ENCODE measurements at regions not wholly inside any gene's neighbourhood (a gene's known extent, or its start where the extent isn't known, plus 50 kb on each side); places are given as distances from the start of the nearest gene placed in this dataset.
"Not testable (repeated sequence)": the region's sequence is repeated elsewhere in the genome, so short reads cannot be mapped to it uniquely, and the experiment has no call there.

GRCh38 chr2:87633287-87633963 lies 114.5 kb upstream of the PLGLB2 start:
- DNase-seq; H3K36me3 ChIP-seq (replicated peaks); H3K27me3 ChIP-seq (replicated peaks); H3K27ac ChIP-seq; in situ Hi-C loops (cut with HindIII; ENCODE audit: low pct_ligation_motif_present, low sequenced_read_pairs); H3K4me3 ChIP-seq (ENCODE audit: low read depth, low read length): not testable (repeated sequence)

GRCh38 chr2:87634106-87634505 lies 113.8 kb upstream of the PLGLB2 start:
- H3K27me3 ChIP-seq (replicated peaks); in situ Hi-C loops (cut with HindIII; ENCODE audit: low pct_ligation_motif_present, low sequenced_read_pairs); H3K27ac ChIP-seq; DNase-seq; H3K36me3 ChIP-seq (replicated peaks); H3K4me3 ChIP-seq (ENCODE audit: low read depth, low read length): not testable (repeated sequence)

GRCh38 chr2:87634971-87635650 lies 112.8 kb upstream of the PLGLB2 start:
- H3K4me3 ChIP-seq (ENCODE audit: low read depth, low read length); H3K36me3 ChIP-seq (replicated peaks); H3K27me3 ChIP-seq (replicated peaks); in situ Hi-C loops (cut with HindIII; ENCODE audit: low pct_ligation_motif_present, low sequenced_read_pairs); H3K27ac ChIP-seq; DNase-seq: not testable (repeated sequence)

- H3K27me3 ChIP-seq (replicated peaks); in situ Hi-C loops (cut with HindIII; ENCODE audit: low pct_ligation_motif_present, low sequenced_read_pairs); H3K27ac ChIP-seq; DNase-seq; H3K36me3 ChIP-seq (replicated peaks); H3K4me3 ChIP-seq (ENCODE audit: low read depth, low read length): not testable (repeated sequence)
Observed at GRCh38 chr2:87636246-87636645, 111.6 kb upstream of the PLGLB2 start.

GRCh38 chr2:87636735-87637134 lies 111.2 kb upstream of the PLGLB2 start:
- H3K27me3 ChIP-seq (replicated peaks); H3K27ac ChIP-seq; DNase-seq; H3K36me3 ChIP-seq (replicated peaks); in situ Hi-C loops (cut with HindIII; ENCODE audit: low pct_ligation_motif_present, low sequenced_read_pairs); H3K4me3 ChIP-seq (ENCODE audit: low read depth, low read length): not testable (repeated sequence)

GRCh38 chr2:87637249-87637990 lies 110.5 kb upstream of the PLGLB2 start:
- H3K4me3 ChIP-seq (ENCODE audit: low read depth, low read length); H3K36me3 ChIP-seq (replicated peaks); H3K27ac ChIP-seq; H3K27me3 ChIP-seq (replicated peaks); in situ Hi-C loops (cut with HindIII; ENCODE audit: low pct_ligation_motif_present, low sequenced_read_pairs): not testable (repeated sequence)
- peak; percentile 26 for DNase-seq

GRCh38 chr2:87638114-87638807 lies 109.6 kb upstream of the PLGLB2 start:
- H3K36me3 ChIP-seq (replicated peaks); H3K4me3 ChIP-seq (ENCODE audit: low read depth, low read length); H3K27ac ChIP-seq; H3K27me3 ChIP-seq (replicated peaks); in situ Hi-C loops (cut with HindIII; ENCODE audit: low pct_ligation_motif_present, low sequenced_read_pairs); DNase-seq: not testable (repeated sequence)

- in situ Hi-C loops (cut with HindIII; ENCODE audit: low pct_ligation_motif_present, low sequenced_read_pairs); H3K27me3 ChIP-seq (replicated peaks); H3K27ac ChIP-seq; H3K36me3 ChIP-seq (replicated peaks); H3K4me3 ChIP-seq (ENCODE audit: low read depth, low read length); DNase-seq: not testable (repeated sequence)
Observed at GRCh38 chr2:87638872-87639271, 109.0 kb upstream of the PLGLB2 start.

GRCh38 chr2:87639801-87640440 lies 108.0 kb upstream of the PLGLB2 start:
- H3K36me3 ChIP-seq (replicated peaks); in situ Hi-C loops (cut with HindIII; ENCODE audit: low pct_ligation_motif_present, low sequenced_read_pairs); H3K27me3 ChIP-seq (replicated peaks); H3K4me3 ChIP-seq (ENCODE audit: low read depth, low read length); DNase-seq; H3K27ac ChIP-seq: not testable (repeated sequence)

- in situ Hi-C loops (cut with HindIII; ENCODE audit: low pct_ligation_motif_present, low sequenced_read_pairs); DNase-seq: not testable (repeated sequence)
Observed at GRCh38 chr2:87640961-87641563, 106.8 kb upstream of the PLGLB2 start.

GRCh38 chr2:87643165-87643564 lies 104.7 kb upstream of the PLGLB2 start:
- H3K4me3 ChIP-seq (ENCODE audit: low read depth, low read length); H3K27ac ChIP-seq; in situ Hi-C loops (cut with HindIII; ENCODE audit: low pct_ligation_motif_present, low sequenced_read_pairs); H3K36me3 ChIP-seq (replicated peaks); DNase-seq; H3K27me3 ChIP-seq (replicated peaks): not testable (repeated sequence)

More at GRCh38 chr2:87640961-87641563, 106.8 kb upstream of the PLGLB2 start:
- not testable (repeated sequence) for H3K36me3 ChIP-seq (replicated peaks); H3K27me3 ChIP-seq (replicated peaks); H3K4me3 ChIP-seq (ENCODE audit: low read depth, low read length); H3K27ac ChIP-seq

GRCh38 chr2:87647737-87648498 lies 100.0 kb upstream of the PLGLB2 start:
- in situ Hi-C loops (cut with HindIII; ENCODE audit: low pct_ligation_motif_present, low sequenced_read_pairs): not testable (repeated sequence)

GRCh38 chr2:87648815-87649214 lies 99.1 kb upstream of the PLGLB2 start:
- H3K27me3 ChIP-seq (replicated peaks); H3K4me3 ChIP-seq (ENCODE audit: low read depth, low read length); in situ Hi-C loops (cut with HindIII; ENCODE audit: low pct_ligation_motif_present, low sequenced_read_pairs); H3K36me3 ChIP-seq (replicated peaks); DNase-seq; H3K27ac ChIP-seq: not testable (repeated sequence)

More at GRCh38 chr2:87647737-87648498, 100.0 kb upstream of the PLGLB2 start:
- H3K27ac ChIP-seq; H3K27me3 ChIP-seq (replicated peaks); H3K36me3 ChIP-seq (replicated peaks); H3K4me3 ChIP-seq (ENCODE audit: low read depth, low read length): not testable (repeated sequence)
- DNase-seq: peak; percentile 29
